SU-DHL-6 (cell line): ENCODE measurements at regions not wholly inside any gene's neighbourhood (a gene's known extent, or its start where the extent isn't known, plus 50 kb on each side); places are given as distances from the start of the nearest gene placed in this dataset.

Experiments
- EZH2phosphoT487 ChIP-seq: fragments of 200-600 bp; sonication (generic), shearing (Covaris generic); conservative IDR thresholded peaks from 2 replicates; pipeline ENCODE4 v1.6.1; 2018; ENCODE audit warnings: mild to moderate bottlenecking, antibody characterized with exemption, low read length, moderate library complexity, mixed read lengths
- TF ChIP-seq, protein P1 (sequence below): fragments of 200-600 bp; sonication (generic); IDR thresholded peaks from one replicate; pipeline ENCODE4 v1.5.1; 2017; ENCODE audit warnings: antibody characterized with exemption, mild to moderate bottlenecking, low read length, moderate library complexity; ENCODE audit not compliant: insufficient read depth, poor library complexity, severe bottlenecking

DNA sequence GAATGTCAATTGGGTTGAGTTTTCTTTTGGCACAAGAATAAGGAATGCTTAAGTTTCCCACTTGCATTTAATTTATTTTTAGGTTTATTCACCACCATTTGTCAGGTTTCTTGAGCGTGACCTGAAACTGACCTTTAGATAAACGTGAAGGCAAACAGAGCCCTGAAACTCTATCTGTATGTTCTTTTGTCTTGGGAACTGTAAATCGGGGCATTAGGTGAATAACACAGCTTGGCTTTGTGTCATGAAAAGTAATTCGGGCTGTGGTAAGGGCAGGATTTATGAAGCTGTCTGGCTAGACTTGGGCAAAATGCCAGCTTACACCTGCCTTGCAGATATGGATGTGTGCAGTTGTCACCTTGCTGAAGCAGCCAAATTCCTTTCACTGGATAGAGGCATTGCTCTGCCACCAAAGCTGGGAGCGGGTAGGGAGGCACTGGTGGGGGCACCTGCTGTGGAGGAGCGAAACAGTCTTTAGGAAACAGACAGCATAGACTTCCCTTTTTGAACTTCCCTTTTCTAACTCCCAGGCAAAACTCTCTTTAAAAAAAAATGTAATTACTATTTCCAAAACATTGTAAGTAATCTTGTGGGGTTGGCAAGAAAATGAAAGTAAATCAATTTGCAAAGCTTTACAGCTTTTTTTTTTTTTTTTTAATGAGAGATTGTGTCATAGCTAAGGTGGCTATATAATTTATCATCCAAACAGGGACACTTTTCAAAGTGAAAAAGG lies 545.2 kb downstream of the CSNK1G3 start:
- TF ChIP-seq, protein P1, sequence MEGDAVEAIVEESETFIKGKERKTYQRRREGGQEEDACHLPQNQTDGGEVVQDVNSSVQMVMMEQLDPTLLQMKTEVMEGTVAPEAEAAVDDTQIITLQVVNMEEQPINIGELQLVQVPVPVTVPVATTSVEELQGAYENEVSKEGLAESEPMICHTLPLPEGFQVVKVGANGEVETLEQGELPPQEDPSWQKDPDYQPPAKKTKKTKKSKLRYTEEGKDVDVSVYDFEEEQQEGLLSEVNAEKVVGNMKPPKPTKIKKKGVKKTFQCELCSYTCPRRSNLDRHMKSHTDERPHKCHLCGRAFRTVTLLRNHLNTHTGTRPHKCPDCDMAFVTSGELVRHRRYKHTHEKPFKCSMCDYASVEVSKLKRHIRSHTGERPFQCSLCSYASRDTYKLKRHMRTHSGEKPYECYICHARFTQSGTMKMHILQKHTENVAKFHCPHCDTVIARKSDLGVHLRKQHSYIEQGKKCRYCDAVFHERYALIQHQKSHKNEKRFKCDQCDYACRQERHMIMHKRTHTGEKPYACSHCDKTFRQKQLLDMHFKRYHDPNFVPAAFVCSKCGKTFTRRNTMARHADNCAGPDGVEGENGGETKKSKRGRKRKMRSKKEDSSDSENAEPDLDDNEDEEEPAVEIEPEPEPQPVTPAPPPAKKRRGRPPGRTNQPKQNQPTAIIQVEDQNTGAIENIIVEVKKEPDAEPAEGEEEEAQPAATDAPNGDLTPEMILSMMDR, result no peak
- TF ChIP-seq EZH2phosphoT487, result no peak
